WTC11 (cell line): ENCODE measurements at regions not wholly inside any gene's neighbourhood (a gene's known extent, or its start where the extent isn't known, plus 50 kb on each side); places are given as distances from the start of the nearest gene placed in this dataset.

Source experiments
- ATAC-seq: fragments of 200-7000 bp; cut with Tn5 transposase; 2 replicates; pipeline ENCODE4 v1.10.0; 2021; ENCODE audit warnings: mild to moderate bottlenecking, moderate library complexity
- CTCF ChIA-PET: fragments of 300-600 bp; sonication (Branson Sonifier 250); formaldehyde crosslinking; loops from one replicate; lab custom pipeline; 2021; ENCODE audit warnings: antibody characterized with exemption; lab: Charles Lee
- POLR2A ChIA-PET: fragments of 350-600 bp; sonication (Branson Sonifier 250); formaldehyde crosslinking; loops from one replicate; lab custom pipeline; 2021; ENCODE audit warnings: antibody characterized with exemption; lab: Charles Lee
- DNase-seq: peaks from one replicate; pipeline ENCODE4 v3.0.0; 2021; ENCODE audit warnings: low spot score
- H3K27ac Mint-ChIP-seq: 2 replicates; pipeline ENCODE4 v1.8.0; 2021; ENCODE audit warnings: mixed read lengths
- H3K27me3 Mint-ChIP-seq: 2 replicates; pipeline ENCODE4 v1.8.0; 2021; ENCODE audit warnings: low read depth, mild to moderate bottlenecking, moderate library complexity, mixed read lengths
- H3K36me3 Mint-ChIP-seq: 2 replicates; pipeline ENCODE4 v1.8.0; 2021; ENCODE audit warnings: mixed read lengths
- H3K4me1 Mint-ChIP-seq: 2 replicates; pipeline ENCODE4 v1.8.0; 2022; ENCODE audit warnings: mixed read lengths
- H3K4me3 Mint-ChIP-seq: 2 replicates; pipeline ENCODE4 v1.8.0; 2021; ENCODE audit warnings: mild to moderate bottlenecking, moderate library complexity, mixed read lengths
- H3K9me3 Mint-ChIP-seq: 2 replicates; pipeline ENCODE4 v1.8.0; 2021; ENCODE audit warnings: mixed read lengths
- ATF6 ChIP-seq: sonication (generic); formaldehyde crosslinking; IDR thresholded peaks from 2 replicates; pipeline ENCODE4 v1.8.1; 2023; ENCODE audit warnings: mild to moderate bottlenecking, missing genetic modification reagents
- CREB1 ChIP-seq: sonication (generic); formaldehyde crosslinking; IDR thresholded peaks from 2 replicates; pipeline ENCODE4 v1.8.0; 2023; ENCODE audit warnings: mild to moderate bottlenecking, missing genetic modification reagents
- E2F5 ChIP-seq: sonication (generic); formaldehyde crosslinking; IDR thresholded peaks from 2 replicates; pipeline ENCODE4 v1.8.1; 2022; ENCODE audit warnings: mild to moderate bottlenecking, moderate library complexity, missing genetic modification reagents
- ERG ChIP-seq: fragments of 250-450 bp; sonication (Bioruptor Pico); IDR thresholded peaks from 2 replicates; pipeline ENCODE4 v1.8.0; 2021; ENCODE audit warnings: mild to moderate bottlenecking
- FOXP4 ChIP-seq: sonication (generic); formaldehyde crosslinking; IDR thresholded peaks from 2 replicates; pipeline ENCODE4 v1.8.0; 2022; ENCODE audit warnings: mild to moderate bottlenecking, missing genetic modification reagents
- GTF2I ChIP-seq: fragments of 250-450 bp; sonication (Bioruptor Pico); conservative IDR thresholded peaks from 2 replicates; pipeline ENCODE4 v1.4.0; 2021; ENCODE audit warnings: mild to moderate bottlenecking
- KAT7 ChIP-seq: sonication (generic); formaldehyde crosslinking; IDR thresholded peaks from 2 replicates; pipeline ENCODE4 v1.8.1; 2023; ENCODE audit warnings: missing genetic modification reagents, mild to moderate bottlenecking, borderline replicate concordance
- NR2C2 ChIP-seq: sonication (generic); formaldehyde crosslinking; IDR thresholded peaks from 2 replicates; pipeline ENCODE4 v1.8.0; 2022; ENCODE audit warnings: mild to moderate bottlenecking, missing genetic modification reagents
- TCF7 ChIP-seq: sonication (generic); formaldehyde crosslinking; IDR thresholded peaks from 2 replicates; pipeline ENCODE4 v1.8.0; 2022; ENCODE audit warnings: mild to moderate bottlenecking, low read depth, missing genetic modification reagents, moderate library complexity
- ZBTB43 ChIP-seq: sonication (generic); formaldehyde crosslinking; IDR thresholded peaks from 2 replicates; pipeline ENCODE4 v1.8.1; 2023; ENCODE audit warnings: mild to moderate bottlenecking, missing genetic modification reagents
- ZNF121 ChIP-seq: sonication (generic); formaldehyde crosslinking; IDR thresholded peaks from 2 replicates; pipeline ENCODE4 v1.8.0; 2023; ENCODE audit warnings: missing genetic modification reagents
- ZNF232 ChIP-seq: sonication (generic); formaldehyde crosslinking; IDR thresholded peaks from 2 replicates; pipeline ENCODE4 v1.8.0; 2022; ENCODE audit warnings: mild to moderate bottlenecking, missing genetic modification reagents
- ZNF423 ChIP-seq: fragments of 250-450 bp; sonication (Bioruptor Pico); IDR thresholded peaks from 2 replicates; pipeline ENCODE4 v2.1.2; 2022; ENCODE audit warnings: mild to moderate bottlenecking, moderate library complexity
- ZNF532 ChIP-seq: fragments of 250-450 bp; sonication (Bioruptor Pico); IDR thresholded peaks from 2 replicates; pipeline ENCODE4 v1.9.0; 2021; ENCODE audit warnings: mild to moderate bottlenecking, borderline replicate concordance
- TF ChIP-seq, protein P1 (sequence below): sonication (generic); formaldehyde crosslinking; IDR thresholded peaks from 2 replicates; pipeline ENCODE4 v1.8.1; 2023; ENCODE audit warnings: mild to moderate bottlenecking, missing genetic modification reagents, moderate library complexity
- TF ChIP-seq, protein P2 (sequence below): sonication (generic); formaldehyde crosslinking; IDR thresholded peaks from 2 replicates; pipeline ENCODE4 v1.8.1; 2023; ENCODE audit warnings: mild to moderate bottlenecking, moderate library complexity, missing genetic modification reagents

GRCh38 chr14:65243766-65244442 is 141.6 kb upstream of the MAX start:
- H3K9me3 Mint-ChIP-seq, result peaks cover 4% of the 10 kb centered on the region
- H3K27me3 Mint-ChIP-seq, result no peaks in the 10 kb centered on the region
- no peak overlapping the region for H3K4me3 Mint-ChIP-seq
- ChIA-PET POLR2A (no interaction called here), CTCF (no interaction called here)
- ATAC-seq (no peak), DNase-seq (no peak)
- H3K36me3 Mint-ChIP-seq, result no peaks in the 10 kb centered on the region
- no peak overlapping the region for H3K27ac Mint-ChIP-seq
- TF ChIP-seq ATF6 (CRISPR knock-in tag), result no peak
- TF ChIP-seq ZNF121 (CRISPR knock-in tag), result no peak
- no peaks in the 10 kb centered on the region for H3K4me1 Mint-ChIP-seq

- POLR2A ChIA-PET, result no interaction called here
- Mint-ChIP-seq H3K9me3 (peaks cover 19% of the 10 kb centered on the region), H3K36me3 (peaks cover 6% of the 10 kb centered on the region; the same call in 1 of the 2 replicates), H3K27me3 (no peaks in the 10 kb centered on the region), H3K4me1 (peaks cover 3% of the 10 kb centered on the region; the same call in 1 of the 2 replicates), H3K4me3 (no peak overlapping the region), H3K27ac (no peak overlapping the region)
- DNase-seq (no peak), ATAC-seq (no peak)
- CTCF ChIA-PET, result no interaction called here
- TF ChIP-seq, protein P1, sequence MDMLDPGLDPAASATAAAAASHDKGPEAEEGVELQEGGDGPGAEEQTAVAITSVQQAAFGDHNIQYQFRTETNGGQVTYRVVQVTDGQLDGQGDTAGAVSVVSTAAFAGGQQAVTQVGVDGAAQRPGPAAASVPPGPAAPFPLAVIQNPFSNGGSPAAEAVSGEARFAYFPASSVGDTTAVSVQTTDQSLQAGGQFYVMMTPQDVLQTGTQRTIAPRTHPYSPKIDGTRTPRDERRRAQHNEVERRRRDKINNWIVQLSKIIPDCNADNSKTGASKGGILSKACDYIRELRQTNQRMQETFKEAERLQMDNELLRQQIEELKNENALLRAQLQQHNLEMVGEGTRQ (CRISPR knock-in tag), result no peak
- TF ChIP-seq ZBTB43 (no peak), GTF2I (CRISPR knock-in tag) (no peak), CREB1 (no peak), TCF7 (no peak), ERG (CRISPR knock-in tag) (no peak), E2F5 (no peak), KAT7 (no peak), ZNF532 (CRISPR knock-in tag) (no peak), FOXP4 (CRISPR knock-in tag) (no peak), ZNF232 (CRISPR knock-in tag) (no peak), NR2C2 (CRISPR knock-in tag) (no peak), ZNF423 (CRISPR knock-in tag) (no peak)
- TF ChIP-seq, protein P2, sequence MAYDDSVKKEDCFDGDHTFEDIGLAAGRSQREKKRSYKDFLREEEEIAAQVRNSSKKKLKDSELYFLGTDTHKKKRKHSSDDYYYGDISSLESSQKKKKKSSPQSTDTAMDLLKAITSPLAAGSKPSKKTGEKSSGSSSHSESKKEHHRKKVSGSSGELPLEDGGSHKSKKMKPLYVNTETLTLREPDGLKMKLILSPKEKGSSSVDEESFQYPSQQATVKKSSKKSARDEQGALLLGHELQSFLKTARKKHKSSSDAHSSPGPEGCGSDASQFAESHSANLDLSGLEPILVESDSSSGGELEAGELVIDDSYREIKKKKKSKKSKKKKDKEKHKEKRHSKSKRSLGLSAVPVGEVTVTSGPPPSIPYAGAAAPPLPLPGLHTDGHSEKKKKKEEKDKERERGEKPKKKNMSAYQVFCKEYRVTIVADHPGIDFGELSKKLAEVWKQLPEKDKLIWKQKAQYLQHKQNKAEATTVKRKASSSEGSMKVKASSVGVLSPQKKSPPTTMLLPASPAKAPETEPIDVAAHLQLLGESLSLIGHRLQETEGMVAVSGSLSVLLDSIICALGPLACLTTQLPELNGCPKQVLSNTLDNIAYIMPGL (CRISPR knock-in tag), result no peak
These were observed 147.3 kb upstream of the MAX start for GRCh38 chr14:65249471-65250161.
